GM19452 (cell line): ENCODE measurements at regions not wholly inside any gene's neighbourhood (a gene's known extent, or its start where the extent isn't known, plus 50 kb on each side); places are given as distances from the start of the nearest gene placed in this dataset.
"Not testable (repeated sequence)": the region's sequence is repeated elsewhere in the genome, so short reads cannot be mapped to it uniquely, and the experiment has no call there.

ENCODE experiments used
- ATAC-seq: cut with Tn5 transposase; IDR thresholded peaks from one replicate; pipeline ENCODE4 v1.9.1; 2021; ENCODE audit not compliant: unreplicated experiment

- no peak for ATAC-seq
Measured at GRCh38 chr14:48289701-48290100, 614.3 kb upstream of the MDGA2 start.

DNA sequence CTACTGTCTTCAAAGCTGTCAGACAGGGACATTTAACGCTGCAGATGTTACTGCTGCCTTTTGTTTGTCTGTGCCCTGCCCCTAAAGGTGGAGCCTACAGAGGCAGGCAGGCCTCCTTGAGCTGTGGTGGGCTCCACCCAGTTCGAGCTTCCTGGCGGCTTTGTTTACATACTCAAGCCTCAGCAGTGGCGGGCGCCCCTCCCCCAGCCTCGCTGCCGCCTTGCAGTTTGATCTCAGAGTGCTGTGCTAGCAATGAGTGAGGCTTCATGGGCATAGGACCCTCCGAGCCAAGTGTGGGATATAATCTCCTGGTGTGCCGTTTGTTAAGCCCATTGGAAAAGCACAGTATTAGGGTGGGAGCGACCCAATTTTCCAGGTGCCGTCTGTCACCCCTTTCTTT lies 609.8 kb upstream of the MDGA2 start:
- not testable (repeated sequence) for ATAC-seq

DNA sequence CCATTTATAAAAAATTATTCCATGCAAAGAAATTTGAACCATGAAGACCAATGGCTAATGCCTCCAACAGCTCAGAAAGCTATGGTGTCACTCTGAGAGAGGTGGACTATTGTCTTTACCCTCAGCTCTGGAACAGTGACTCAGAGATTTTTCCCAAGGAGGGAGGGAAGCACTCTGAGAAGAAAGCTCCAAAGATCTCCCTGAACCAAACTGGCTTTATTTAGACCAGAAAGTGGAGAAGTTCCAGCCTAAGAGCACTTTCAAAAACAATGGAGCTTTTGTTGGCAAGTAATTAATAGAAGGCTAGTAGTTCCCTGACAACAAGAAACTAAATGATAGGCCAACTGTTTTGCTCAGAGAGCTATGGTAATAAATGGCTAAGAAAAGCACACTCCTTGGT lies 599.9 kb upstream of the MDGA2 start:
- ATAC-seq = no peak

DNA sequence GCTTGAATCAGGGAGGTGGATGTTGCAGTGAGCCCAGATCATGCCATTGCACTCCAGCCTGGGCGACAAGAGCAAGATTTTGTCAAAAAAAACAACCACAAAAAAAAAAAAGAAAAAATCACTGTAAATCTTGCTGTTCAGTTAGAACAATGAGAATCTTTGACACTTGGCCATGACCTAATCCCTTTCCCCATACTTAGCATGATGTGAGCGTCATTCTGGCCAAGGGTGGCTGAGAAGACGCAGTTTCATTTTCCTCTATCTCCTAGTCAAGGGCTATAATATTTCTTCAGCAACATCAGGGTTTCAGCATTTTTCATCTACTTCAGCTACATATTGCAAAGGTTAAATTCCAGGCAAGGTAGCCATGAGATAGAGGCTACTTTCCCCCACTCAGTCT lies 599.4 kb upstream of the MDGA2 start:
- no peak for ATAC-seq

DNA sequence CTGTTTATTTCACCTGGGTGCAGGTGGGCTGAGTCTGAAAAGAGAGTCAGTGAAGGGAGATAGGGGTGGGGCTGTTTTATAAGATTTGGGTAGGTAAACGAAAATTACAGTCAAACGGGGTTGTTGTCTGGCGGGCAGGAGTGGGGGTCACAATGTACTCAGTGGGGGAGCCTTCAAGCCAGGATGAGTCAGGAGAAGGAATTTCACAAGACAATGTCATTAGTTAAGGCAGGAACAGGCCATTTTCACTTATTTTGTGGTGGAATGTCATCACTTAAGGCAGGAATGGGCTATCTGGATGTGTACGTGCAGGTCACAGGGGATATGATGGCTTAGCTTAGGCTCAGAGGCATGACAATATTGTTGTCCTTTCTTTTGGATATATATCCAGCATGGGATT lies 592.5 kb upstream of the MDGA2 start:
- ATAC-seq = not testable (repeated sequence)

DNA sequence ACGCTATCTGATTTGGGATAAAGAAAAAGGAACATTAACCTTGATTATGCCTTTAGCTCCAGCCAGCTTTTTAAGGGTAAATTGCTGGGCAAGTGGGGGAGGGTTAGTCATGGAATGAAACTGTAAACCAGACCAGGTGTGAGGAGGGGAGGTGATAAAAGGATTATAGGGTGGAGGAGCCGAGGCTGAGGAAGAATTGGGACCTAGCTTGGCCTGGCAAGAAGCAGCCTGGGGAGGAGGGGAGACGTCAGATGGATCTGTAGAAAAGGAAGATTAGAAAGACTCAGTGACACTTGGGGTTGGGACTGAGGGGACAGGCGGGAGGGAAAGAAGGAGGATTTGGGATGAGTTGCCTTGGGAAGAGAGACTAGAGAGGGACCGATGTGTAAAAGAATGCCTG lies 590.8 kb upstream of the MDGA2 start:
- ATAC-seq = not testable (repeated sequence)

GRCh38 chr14:48261436-48261835 lies 586.0 kb upstream of the MDGA2 start:
- no peak for ATAC-seq

DNA sequence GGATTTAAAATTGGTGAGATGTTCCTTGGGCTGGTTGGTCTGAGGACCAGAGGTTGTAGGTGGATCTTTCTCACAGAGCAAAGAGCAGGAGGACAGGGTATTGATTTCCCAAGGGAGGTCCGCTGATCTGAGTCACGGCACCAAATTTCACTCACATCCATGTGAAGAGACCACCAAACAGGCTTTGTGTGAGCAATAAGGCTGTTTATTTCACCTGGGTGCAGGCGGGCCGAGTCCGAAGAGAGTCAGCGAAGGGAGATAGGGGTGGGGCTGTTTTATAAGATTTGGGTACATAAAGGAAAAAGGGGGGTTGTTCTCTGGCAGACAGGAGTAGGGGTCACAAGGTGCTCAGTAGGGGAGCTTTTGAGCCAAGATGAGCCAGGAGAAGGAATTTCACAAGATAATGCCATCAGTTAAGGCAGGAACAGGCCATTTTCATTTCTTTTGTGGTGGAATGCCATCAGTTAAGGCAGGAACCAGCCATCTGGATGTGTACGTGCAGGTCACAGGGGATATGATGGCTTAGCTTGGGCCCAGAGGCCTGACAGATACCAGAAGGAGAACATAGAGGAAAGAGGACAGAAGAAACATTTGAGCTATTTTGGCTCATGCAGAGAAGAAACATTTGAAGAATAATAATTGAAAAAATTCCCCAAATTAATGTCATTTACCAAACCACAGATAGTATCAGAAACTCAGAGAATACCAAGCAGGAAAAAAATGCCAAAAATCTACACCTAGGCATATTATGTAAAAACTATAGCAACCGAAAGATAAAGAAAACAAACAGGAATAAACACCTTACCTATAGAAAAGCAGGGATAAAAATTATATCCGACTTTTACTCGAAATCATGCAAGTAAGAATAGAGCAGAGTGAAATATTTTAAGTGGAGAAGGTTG lies 585.2 kb upstream of the MDGA2 start:
- not testable (repeated sequence) for ATAC-seq

DNA sequence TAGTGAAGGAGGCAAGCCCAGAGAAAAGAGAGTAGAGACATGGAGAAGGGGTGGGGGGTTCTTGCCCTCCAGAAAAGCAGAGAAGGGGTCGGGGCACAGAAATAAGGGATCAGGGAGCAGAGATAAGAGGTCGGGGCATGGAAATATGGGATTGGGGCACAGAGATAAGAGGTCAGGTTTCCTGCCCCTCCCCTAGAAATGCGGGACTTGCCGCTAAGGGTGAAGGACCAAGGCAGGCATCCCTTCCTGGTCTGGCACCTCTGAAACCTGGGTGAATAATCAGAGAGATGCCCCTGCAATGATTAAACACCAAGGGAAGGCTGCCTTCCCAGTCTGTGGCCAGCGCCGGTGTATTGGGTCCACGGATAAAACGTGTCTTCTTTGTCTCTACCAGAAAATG lies 584.5 kb upstream of the MDGA2 start:
- not testable (repeated sequence) for ATAC-seq

DNA sequence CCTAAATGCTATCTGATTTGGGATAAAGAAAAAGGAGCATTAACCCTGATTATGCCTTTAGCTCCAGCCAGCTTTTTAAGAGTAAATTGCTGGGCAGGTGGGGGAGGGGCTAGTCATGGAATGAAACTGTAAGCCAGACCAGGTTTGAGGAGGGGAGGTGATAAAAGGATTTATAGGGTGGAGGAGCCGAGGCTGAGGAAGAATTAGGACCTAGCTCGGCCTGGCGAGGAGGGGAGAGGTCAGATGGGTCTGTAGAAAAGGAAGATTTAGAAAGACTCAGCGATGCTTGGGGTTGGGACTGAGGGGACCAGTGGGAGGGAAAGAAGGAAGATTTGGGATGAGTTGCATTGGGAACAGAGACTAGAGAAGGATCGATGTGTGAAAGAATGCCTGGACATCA lies 583.8 kb upstream of the MDGA2 start:
- ATAC-seq = not testable (repeated sequence)

DNA sequence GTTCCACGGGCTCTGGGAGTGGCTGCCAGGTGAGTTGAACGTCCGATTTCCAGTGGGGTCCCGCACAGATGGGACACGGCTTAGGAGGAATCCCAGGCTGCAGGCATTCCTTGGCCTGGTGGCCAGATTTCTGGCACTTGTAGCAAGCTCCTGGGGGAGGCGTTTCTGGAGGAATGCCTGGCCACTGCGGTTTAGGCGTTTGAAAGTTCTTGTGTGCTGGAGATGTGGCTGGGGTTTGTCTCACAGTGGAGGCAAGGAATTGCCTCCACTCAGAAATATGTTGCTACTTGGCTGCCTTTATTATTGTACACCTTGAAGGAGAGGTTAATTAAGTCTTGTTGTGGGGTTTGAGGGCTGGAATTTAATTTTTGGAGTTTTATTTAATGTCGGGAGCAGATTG lies 583.3 kb upstream of the MDGA2 start:
- not testable (repeated sequence) for ATAC-seq

DNA sequence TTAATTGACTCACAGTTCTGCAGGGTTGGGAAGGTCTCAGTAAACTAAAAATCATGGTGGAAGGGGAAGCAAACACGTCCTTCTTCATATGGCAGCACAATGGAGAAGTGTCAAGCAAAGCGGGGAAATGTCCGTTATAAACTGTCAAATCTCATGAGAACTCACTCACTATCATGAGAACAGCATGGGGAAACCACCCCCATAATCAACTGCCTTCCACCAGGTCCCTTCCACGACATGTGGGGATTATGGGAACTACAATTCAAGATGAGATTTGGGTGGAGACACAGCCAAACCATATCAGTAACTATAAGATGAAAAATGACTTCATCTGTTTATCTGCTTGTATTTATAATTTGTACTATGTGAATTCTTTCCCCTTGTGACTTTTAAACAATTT lies 577.6 kb upstream of the MDGA2 start:
- no peak for ATAC-seq

GRCh38 chr14:48251290-48251689 lies 575.9 kb upstream of the MDGA2 start:
- ATAC-seq = no peak

DNA sequence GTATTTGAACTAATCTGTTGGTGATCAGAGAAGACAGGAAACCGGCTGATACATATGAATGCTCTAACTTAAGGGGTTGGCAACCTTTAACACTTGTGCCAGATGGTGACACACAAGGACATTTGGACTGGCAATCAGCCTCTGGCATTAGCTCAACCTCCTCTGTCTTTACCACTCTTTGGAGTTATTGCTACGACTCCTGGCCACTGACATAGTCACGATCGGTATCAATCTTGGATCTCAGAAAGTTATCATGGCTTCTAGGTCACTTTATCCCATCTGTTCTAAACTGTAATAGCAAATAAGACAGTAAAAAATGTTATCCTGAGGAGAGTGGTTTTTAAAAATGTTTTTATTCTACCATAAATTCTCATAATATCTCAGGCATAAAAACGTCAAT lies 575.2 kb upstream of the MDGA2 start:
- ATAC-seq = no peak

GRCh38 chr14:48247977-48248376 lies 572.6 kb upstream of the MDGA2 start:
- no peak for ATAC-seq

GRCh38 chr14:48243900-48244299 lies 568.5 kb upstream of the MDGA2 start:
- no peak for ATAC-seq

DNA sequence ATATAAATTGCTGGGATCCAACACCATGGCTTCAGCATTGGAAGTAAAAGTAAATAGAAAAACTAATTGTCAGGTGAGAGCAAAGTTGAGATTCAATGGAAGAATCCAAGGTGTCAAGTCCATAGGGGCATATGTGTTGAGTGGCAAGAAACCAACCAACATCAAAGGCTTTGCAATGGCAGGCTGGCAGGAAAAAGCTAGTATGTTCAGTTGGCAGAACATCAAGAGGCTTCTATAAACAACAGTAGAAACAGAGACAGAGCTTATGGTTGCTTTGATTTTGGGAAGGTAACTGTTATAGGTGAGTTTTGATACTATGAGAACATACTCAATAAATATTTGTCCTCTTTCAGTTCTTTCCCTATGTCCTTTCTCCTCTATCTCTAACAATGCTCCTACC lies 553.7 kb upstream of the MDGA2 start:
- ATAC-seq = no peak

DNA sequence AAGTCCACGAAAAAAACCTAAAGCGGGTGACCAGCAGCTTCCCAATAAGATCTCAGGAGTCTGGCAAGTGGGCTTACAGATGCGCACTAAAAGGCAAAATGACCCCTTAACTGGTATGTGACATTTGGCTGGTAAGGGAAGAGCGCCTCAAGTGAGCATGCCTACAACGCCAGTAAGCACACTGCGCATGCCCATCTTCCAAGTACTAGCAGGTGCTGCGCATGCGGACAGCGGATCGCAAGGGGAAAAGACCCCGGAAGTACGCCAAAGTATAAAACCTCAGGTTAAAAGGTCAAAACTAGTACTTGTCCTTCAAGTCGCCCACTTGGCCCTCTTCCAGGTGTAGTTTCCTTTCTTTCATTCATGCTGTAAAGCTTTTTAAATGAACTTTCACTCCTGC lies 518.5 kb upstream of the MDGA2 start:
- no peak for ATAC-seq

DNA sequence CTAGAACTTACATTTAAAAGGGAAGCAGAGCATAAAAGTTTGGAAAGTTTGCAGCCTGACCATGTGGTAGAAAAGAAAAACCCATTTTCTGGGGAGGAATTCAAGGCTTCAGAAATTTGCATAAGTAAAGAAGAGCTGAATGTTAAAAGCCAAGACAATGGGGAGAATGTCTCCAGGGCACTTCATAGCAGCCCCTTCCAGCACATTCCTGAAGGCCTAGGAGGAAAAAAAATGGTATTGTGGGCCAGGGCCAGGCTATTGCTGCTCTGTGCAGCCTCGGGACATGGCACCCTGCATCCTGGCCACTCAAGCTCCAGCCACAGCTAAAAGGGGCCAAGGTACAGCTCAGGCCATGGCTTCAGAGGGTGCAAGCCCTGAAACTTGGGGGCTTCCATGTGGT lies 474.2 kb upstream of the MDGA2 start:
- not testable (repeated sequence) for ATAC-seq

DNA sequence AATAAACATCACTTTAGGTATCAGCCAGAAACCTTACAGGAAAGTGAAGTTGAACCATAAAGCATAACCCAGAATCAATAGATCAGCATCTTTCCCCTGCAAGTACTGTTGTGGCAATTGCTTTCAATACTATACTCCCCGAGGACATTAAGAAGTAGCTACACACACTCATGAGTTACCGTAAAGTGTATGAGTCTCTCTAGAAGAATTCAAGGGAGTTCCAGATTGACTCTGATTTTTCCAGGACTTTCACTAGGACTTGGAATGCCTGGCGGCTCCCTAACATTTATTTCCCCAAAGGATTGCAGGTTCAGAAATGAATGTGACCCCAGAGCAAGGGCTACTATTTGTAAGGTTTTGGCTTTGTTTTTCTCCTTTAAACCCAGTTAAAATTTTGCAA lies 465.4 kb upstream of the MDGA2 start:
- ATAC-seq = no peak

- ATAC-seq = no peak
Measured at GRCh38 chr14:48129472-48129871, 454.1 kb upstream of the MDGA2 start.

- ATAC-seq = no peak
Measured at GRCh38 chr14:48127674-48128073, 452.3 kb upstream of the MDGA2 start.

- ATAC-seq = no peak
Measured at GRCh38 chr14:48125654-48126053, 450.2 kb upstream of the MDGA2 start.
